ENCODE measurements at regions not wholly inside any gene's neighbourhood (a gene's known extent, or its start where the extent isn't known, plus 50 kb on each side); places are given as distances from the start of the nearest gene placed in this dataset.

DNA sequence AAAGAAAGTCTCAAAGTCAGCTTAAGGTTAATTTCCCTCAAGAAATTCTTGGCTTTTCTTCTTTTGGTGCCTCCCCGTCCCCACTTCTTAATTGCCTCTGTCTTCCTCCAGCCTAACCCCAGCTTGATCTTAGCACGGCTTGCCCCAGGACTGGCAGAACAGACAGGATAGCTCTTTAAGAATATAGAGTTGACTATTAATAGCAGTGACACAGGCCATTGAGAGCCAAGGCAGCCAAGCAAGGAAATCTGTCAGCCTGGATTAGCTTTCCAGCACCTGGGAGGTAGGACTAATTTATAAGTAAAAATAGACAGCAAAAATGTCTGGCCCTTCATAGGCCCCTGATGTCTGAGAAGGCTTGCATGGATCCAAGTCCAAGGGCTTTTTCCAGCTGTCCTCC lies 384.6 kb upstream of the SLC30A5 start:
- no peak for TF ChIP-seq POLR2A (IDR thresholded peaks at IDR 0.05)
- TF ChIP-seq, protein P1, sequence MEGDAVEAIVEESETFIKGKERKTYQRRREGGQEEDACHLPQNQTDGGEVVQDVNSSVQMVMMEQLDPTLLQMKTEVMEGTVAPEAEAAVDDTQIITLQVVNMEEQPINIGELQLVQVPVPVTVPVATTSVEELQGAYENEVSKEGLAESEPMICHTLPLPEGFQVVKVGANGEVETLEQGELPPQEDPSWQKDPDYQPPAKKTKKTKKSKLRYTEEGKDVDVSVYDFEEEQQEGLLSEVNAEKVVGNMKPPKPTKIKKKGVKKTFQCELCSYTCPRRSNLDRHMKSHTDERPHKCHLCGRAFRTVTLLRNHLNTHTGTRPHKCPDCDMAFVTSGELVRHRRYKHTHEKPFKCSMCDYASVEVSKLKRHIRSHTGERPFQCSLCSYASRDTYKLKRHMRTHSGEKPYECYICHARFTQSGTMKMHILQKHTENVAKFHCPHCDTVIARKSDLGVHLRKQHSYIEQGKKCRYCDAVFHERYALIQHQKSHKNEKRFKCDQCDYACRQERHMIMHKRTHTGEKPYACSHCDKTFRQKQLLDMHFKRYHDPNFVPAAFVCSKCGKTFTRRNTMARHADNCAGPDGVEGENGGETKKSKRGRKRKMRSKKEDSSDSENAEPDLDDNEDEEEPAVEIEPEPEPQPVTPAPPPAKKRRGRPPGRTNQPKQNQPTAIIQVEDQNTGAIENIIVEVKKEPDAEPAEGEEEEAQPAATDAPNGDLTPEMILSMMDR (IDR thresholded peaks at IDR 0.05 in 8 of 11, conservative IDR thresholded peaks at IDR 0.05 in 3 of 11): no peak
- TF ChIP-seq POLR2AphosphoS5 (IDR thresholded peaks at IDR 0.05): no peak
